ENCODE measurements at regions not wholly inside any gene's neighbourhood (a gene's known extent, or its start where the extent isn't known, plus 50 kb on each side); places are given as distances from the start of the nearest gene placed in this dataset.
A peak's percentile ranks its signal among the peaks of the same experiment; 100 is the strongest.

GRCh38 chr15:92733934-92734521, 78.5 kb upstream of the FAM174B start:
- in situ Hi-C loops (cut with MboI; ENCODE audit: low sequenced_read_pairs): no loop called here
- Histone ChIP-seq H3K14ac (replicated peaks; ENCODE audit: low read depth, low read length) (no peak overlapping the region), H3K4me3 (ENCODE audit: insufficient read depth, low read depth, low read length) (peak overlapping the region; percentile 45), H3K4me1 (ENCODE audit: control insufficient read depth, insufficient read depth, low read length) (peaks cover 2% of the 10 kb centered on the region; the same call in 1 of the 2 replicates), H3K27ac (ENCODE audit: insufficient read depth, low read length) (0 out of 2 replicates have a peak overlapping the region, but pooled peaks have one; percentile 55), H2BK20ac (ENCODE audit: low read depth, low read length) (no peak overlapping the region), H3K9ac (ENCODE audit: low read depth, low read length) (peak overlapping the region; percentile 66), H3K4me2 (ENCODE audit: low read depth, low read length) (peak overlapping the region; percentile 98), H2AK5ac (ENCODE audit: low read depth, low read length) (no peak overlapping the region), H2BK5ac (ENCODE audit: low read depth, low read length, poor library complexity, severe bottlenecking) (no peak overlapping the region), H2AK9ac (replicated peaks; ENCODE audit: low read depth, low read length, poor library complexity) (no peak overlapping the region), H4K91ac (ENCODE audit: insufficient read depth, low read depth, low read length) (no peak overlapping the region), H2BK15ac (ENCODE audit: low read depth, low read length) (no peak overlapping the region), H3K56ac (ENCODE audit: extremely low read depth, insufficient read depth, low read length) (no peak overlapping the region), H4K5ac (ENCODE audit: low read depth, low read length) (peak overlapping the region; percentile 99), H4K20me1 (ENCODE audit: insufficient read depth, low read length) (no peaks in the 10 kb centered on the region), H3K9me3 (ENCODE audit: control insufficient read depth, insufficient read depth, low read length) (no peaks in the 10 kb centered on the region), H2BK120ac (ENCODE audit: low read depth, low read length) (no peak overlapping the region), H3K9me1 (ENCODE audit: insufficient read depth, low read length) (no peaks in the 10 kb centered on the region), H3K23ac (ENCODE audit: low read depth, low read length) (no peak overlapping the region), H3K27me3 (ENCODE audit: control insufficient read depth, insufficient read depth, low read length) (no peaks in the 10 kb centered on the region), H3K36me3 (ENCODE audit: control insufficient read depth, insufficient read depth, low read length) (no peaks in the 10 kb centered on the region), H3K18ac (ENCODE audit: low read depth, low read length) (peak overlapping the region; percentile 93; the same call in 1 of the 2 replicates), H3K4ac (ENCODE audit: low read depth, low read length) (no peak overlapping the region), H3K79me1 (ENCODE audit: low read depth in 1 of 2, low read length in 2 of 2) (no peaks in the 10 kb centered on the region), H4K8ac (ENCODE audit: low read depth in 2 of 2, low read length in 2 of 2) (peak overlapping the region; percentile 56 to 90; a peak in 3 of 4 replicates), H2AFZ (replicated peaks; ENCODE audit: low read length, poor library complexity) (peak overlapping the region; percentile 91)
- BruUV-seq (replicated peaks): no TSS peak
- POLR2A ChIA-PET (ENCODE audit: unreplicated experiment): no interaction called here
- intact Hi-C loops (cut with micrococcal nuclease): loop anchor here (10.0 kb wide), 1 partner anchor 181 kb away; no protein-coding TSS in a partner anchor
- ATAC-seq (ENCODE audit: low read depth) (peak; percentile 89), DNase-seq (peak; percentile 11)
- CTCF ChIA-PET: no interaction called here
- 14% methylated on average over 7 of the region's 33 CpGs; no CpG with 5 or more reads in 1 of the 2 experiments for WGBS, 2 experiments (ENCODE audit: extremely low coverage in 2 of 2, insufficient read length in 1 of 2)
- dilution Hi-C loops (cut with HindIII; ENCODE audit: low sequenced_read_pairs, unreplicated experiment): no loop called here
- TF ChIP-seq BHLHE40 (IDR thresholded peaks at IDR 0.05; ENCODE audit: low read depth, low read length): no peak
- TF ChIP-seq SMC3 (IDR thresholded peaks at IDR 0.05; ENCODE audit: low read depth, low read length): no peak
- no peak for TF ChIP-seq RFX5 (IDR thresholded peaks at IDR 0.05; ENCODE audit: low read depth, low read length)
- TF ChIP-seq POLR2A (IDR thresholded peaks at IDR 0.05; ENCODE audit: low read depth, low read length): no peak
- TF ChIP-seq RAD21 (IDR thresholded peaks at IDR 0.05; ENCODE audit: low read length): no peak
- no peak for TF ChIP-seq MXI1 (IDR thresholded peaks at IDR 0.05; ENCODE audit: borderline replicate concordance, low read depth, low read length)
- TF ChIP-seq MAZ (IDR thresholded peaks at IDR 0.05; ENCODE audit: borderline replicate concordance, low read depth, low read length): no peak
- no peak for TF ChIP-seq FOS (IDR thresholded peaks at IDR 0.05; ENCODE audit: low read depth, low read length)
- TF ChIP-seq ELK1 (IDR thresholded peaks at IDR 0.05; ENCODE audit: borderline replicate concordance, low read depth, low read length): no peak
- no peak for TF ChIP-seq CHD1 (IDR thresholded peaks at IDR 0.05; ENCODE audit: low read depth, low read length)
- no peak for TF ChIP-seq USF2 (IDR thresholded peaks at IDR 0.05; ENCODE audit: low read depth, low read length)
- TF ChIP-seq NFE2L2 (IDR thresholded peaks at IDR 0.05; ENCODE audit: low read depth, low read length): no peak
- no peak for TF ChIP-seq RCOR1 (IDR thresholded peaks at IDR 0.05; ENCODE audit: insufficient replicate concordance, low read length)
- no peak for TF ChIP-seq MAFK (IDR thresholded peaks at IDR 0.05; ENCODE audit: low read depth, low read length)
- no peak for TF ChIP-seq CEBPB (IDR thresholded peaks at IDR 0.05; ENCODE audit: low read depth, low read length)
- TF ChIP-seq CTCF (conservative IDR thresholded peaks at IDR 0.05; ENCODE audit: low read depth, low read length): no peak
